WERI-Rb-1 (cell line): ENCODE measurements at regions not wholly inside any gene's neighbourhood (a gene's known extent, or its start where the extent isn't known, plus 50 kb on each side); places are given as distances from the start of the nearest gene placed in this dataset.

Experiments used
- DNase-seq: peaks from one replicate; pipeline ENCODE4 v3.0.0-alpha.2; 2020
- H3K27ac ChIP-seq: fragments of 250-450 bp; sonication (Bioruptor Pico); 2 replicates; pipeline ENCODE4 v1.5.1; 2020; ENCODE audit warnings: mild to moderate bottlenecking, moderate library complexity
- H3K27me3 ChIP-seq: fragments of 250-450 bp; sonication (Bioruptor Pico); 2 replicates; pipeline ENCODE4 v1.5.1; 2021; ENCODE audit warnings: mild to moderate bottlenecking, low read depth, moderate library complexity; ENCODE audit not compliant: insufficient read depth, severe bottlenecking
- H3K36me3 ChIP-seq: fragments of 250-450 bp; sonication (Bioruptor Pico); 2 replicates; pipeline ENCODE4 v1.5.1; 2020; ENCODE audit warnings: mild to moderate bottlenecking, moderate library complexity
- H3K4me3 ChIP-seq: 2 replicates; pipeline ENCODE4 v1.5.1; 2011; ENCODE audit warnings: low read depth, mild to moderate bottlenecking, control low read depth, low read length
- H3K9me3 ChIP-seq: fragments of 250-450 bp; sonication (Bioruptor Pico); 2 replicates; pipeline ENCODE4 v1.5.1; 2021; ENCODE audit warnings: mild to moderate bottlenecking, moderate library complexity; ENCODE audit not compliant: severe bottlenecking
- CTCF ChIP-seq: IDR thresholded peaks from 2 replicates; pipeline ENCODE4 v1.5.1; 2011; ENCODE audit warnings: low read depth, mild to moderate bottlenecking, control low read depth, inconsistent platforms, low read length

- no peak overlapping the region for H3K4me3 ChIP-seq
- no peak for TF ChIP-seq CTCF
- H3K27me3 ChIP-seq, result no peaks in the 10 kb centered on the region
- no peaks in the 10 kb centered on the region for H3K9me3 ChIP-seq
- H3K36me3 ChIP-seq, result no peaks in the 10 kb centered on the region
- no peak for DNase-seq
- no peak overlapping the region for H3K27ac ChIP-seq
Observed at GRCh38 chr18:41674506-41674905, 280.5 kb upstream of the PIK3C3 start.

GRCh38 chr18:41666231-41666630 lies 288.8 kb upstream of the PIK3C3 start:
- no peak overlapping the region for H3K27ac ChIP-seq
- DNase-seq, result no peak

GRCh38 chr18:41665210-41665609 lies 289.8 kb upstream of the PIK3C3 start:
- Histone ChIP-seq H3K9me3 (no peaks in the 10 kb centered on the region), H3K4me3 (no peak overlapping the region), H3K36me3 (no peaks in the 10 kb centered on the region), H3K27ac (no peak overlapping the region), H3K27me3 (no peaks in the 10 kb centered on the region)
- DNase-seq, result no peak
- TF ChIP-seq CTCF, result no peak

More at GRCh38 chr18:41666231-41666630, 288.8 kb upstream of the PIK3C3 start:
- Histone ChIP-seq H3K36me3 (no peaks in the 10 kb centered on the region), H3K4me3 (no peak overlapping the region), H3K27me3 (no peaks in the 10 kb centered on the region), H3K9me3 (no peaks in the 10 kb centered on the region)
- TF ChIP-seq CTCF, result no peak

- Histone ChIP-seq H3K27ac (no peak overlapping the region), H3K27me3 (no peaks in the 10 kb centered on the region), H3K36me3 (no peaks in the 10 kb centered on the region), H3K9me3 (no peaks in the 10 kb centered on the region), H3K4me3 (no peak overlapping the region)
- no peak for DNase-seq
- no peak for TF ChIP-seq CTCF
Observed at GRCh38 chr18:41660654-41661053, 294.4 kb upstream of the PIK3C3 start.

- no peak for TF ChIP-seq CTCF
- Histone ChIP-seq H3K4me3 (no peak overlapping the region), H3K27me3 (no peaks in the 10 kb centered on the region), H3K9me3 (no peaks in the 10 kb centered on the region), H3K27ac (no peak overlapping the region), H3K36me3 (no peaks in the 10 kb centered on the region)
- no peak for DNase-seq
Observed at GRCh38 chr18:41659438-41660130, 295.4 kb upstream of the PIK3C3 start.

GRCh38 chr18:41657189-41657588 lies 297.8 kb upstream of the PIK3C3 start:
- DNase-seq, result no peak
- Histone ChIP-seq H3K27ac (no peak overlapping the region), H3K9me3 (no peaks in the 10 kb centered on the region), H3K4me3 (no peak overlapping the region), H3K27me3 (no peaks in the 10 kb centered on the region), H3K36me3 (no peaks in the 10 kb centered on the region)
- no peak for TF ChIP-seq CTCF
